ENCODE measurements at regions not wholly inside any gene's neighbourhood (a gene's known extent, or its start where the extent isn't known, plus 50 kb on each side); places are given as distances from the start of the nearest gene placed in this dataset.

- TF ChIP-seq FOXP2 (optimal IDR thresholded peaks at IDR 0.05; ENCODE audit: borderline replicate concordance, extremely low read depth, extremely low read length, insufficient read depth) (no peak), TAF1 (IDR thresholded peaks at IDR 0.05; ENCODE audit: borderline replicate concordance, insufficient read depth, low read length) (no peak)
Measured at GRCh38 chr14:101704140-101704539, 57.4 kb upstream of the PPP2R5C start.
